Activated CD4-positive, alpha-beta memory T cell treated with anti-CD3 and anti-CD28 coated beads, Interleukin-2, amount 10 ng/mL, durations not matched to agents 7 days and 5 days (primary cell): ENCODE measurements at regions not wholly inside any gene's neighbourhood (a gene's known extent, or its start where the extent isn't known, plus 50 kb on each side); places are given as distances from the start of the nearest gene placed in this dataset.

Experiments used
- CTCF ChIA-PET: fragments of 350-600 bp; sonication (Branson Sonifier 250); formaldehyde crosslinking; loops from one replicate; lab custom pipeline; 2021; ENCODE audit warnings: antibody characterized with exemption, inconsistent platforms; lab: Charles Lee
- POLR2A ChIA-PET: fragments of 350-600 bp; sonication (Branson Sonifier 250); formaldehyde crosslinking; loops from one replicate; lab custom pipeline; 2021; ENCODE audit warnings: antibody characterized with exemption; lab: Charles Lee
- DNase-seq: peaks from one replicate; pipeline ENCODE4 v3.0.0-alpha.2; 2020
- H3K27ac Mint-ChIP-seq: one replicate; pipeline ENCODE4 v1.8.0; 2021; ENCODE audit warnings: mild to moderate bottlenecking, mixed read lengths
- H3K27me3 Mint-ChIP-seq: one replicate; pipeline ENCODE4 v1.8.0; 2021; ENCODE audit warnings: mixed read lengths
- H3K36me3 Mint-ChIP-seq: one replicate; pipeline ENCODE4 v1.8.0; 2021; ENCODE audit warnings: low read depth, mixed read lengths
- H3K4me1 Mint-ChIP-seq: one replicate; pipeline ENCODE4 v1.8.0; 2021; ENCODE audit warnings: mixed read lengths
- H3K4me3 Mint-ChIP-seq: one replicate; pipeline ENCODE4 v1.8.0; 2021; ENCODE audit warnings: mild to moderate bottlenecking, mixed read lengths
- H3K9me3 Mint-ChIP-seq: one replicate; pipeline ENCODE4 v1.8.0; 2021; ENCODE audit warnings: mixed read lengths

- H3K27me3 Mint-ChIP-seq, result no peaks in the 10 kb centered on the region
- H3K27ac Mint-ChIP-seq, result no peak overlapping the region
These were observed 547.3 kb downstream of the TAF11L14 start for GRCh38 chr5:18181575-18181974.

DNA sequence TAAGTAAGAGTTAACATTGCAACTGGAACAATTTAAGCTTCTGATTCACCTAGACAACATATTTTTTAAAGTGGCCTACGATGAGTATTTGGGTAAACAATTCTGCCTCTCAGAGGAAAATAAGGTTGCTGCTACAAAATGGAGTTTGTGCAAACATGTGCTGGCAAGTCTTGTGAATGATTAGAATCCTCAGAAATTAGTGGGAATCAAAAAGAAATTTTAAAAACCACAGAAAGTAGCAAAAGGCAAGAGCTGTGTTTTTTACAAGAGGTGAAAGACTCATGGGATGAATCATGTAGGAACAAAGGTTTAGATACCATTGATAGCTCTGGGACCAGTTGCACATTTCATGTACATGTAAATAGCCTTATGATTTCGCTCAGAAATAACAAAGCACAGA lies 561.6 kb downstream of the TAF11L14 start:
- Mint-ChIP-seq H3K4me3 (no peak overlapping the region), H3K27ac (no peak overlapping the region), H3K36me3 (no peaks in the 10 kb centered on the region), H3K4me1 (no peaks in the 10 kb centered on the region), H3K9me3 (peaks cover 16% of the 10 kb centered on the region), H3K27me3 (no peaks in the 10 kb centered on the region)
- ChIA-PET POLR2A (no interaction called here), CTCF (no interaction called here)
- no peak for DNase-seq

More at GRCh38 chr5:18181575-18181974, 547.3 kb downstream of the TAF11L14 start:
- POLR2A ChIA-PET, result no interaction called here
- Mint-ChIP-seq H3K9me3 (peaks cover 5% of the 10 kb centered on the region), H3K4me3 (no peak overlapping the region), H3K4me1 (no peaks in the 10 kb centered on the region), H3K36me3 (no peaks in the 10 kb centered on the region)
- CTCF ChIA-PET, result no interaction called here
- DNase-seq, result no peak

DNA sequence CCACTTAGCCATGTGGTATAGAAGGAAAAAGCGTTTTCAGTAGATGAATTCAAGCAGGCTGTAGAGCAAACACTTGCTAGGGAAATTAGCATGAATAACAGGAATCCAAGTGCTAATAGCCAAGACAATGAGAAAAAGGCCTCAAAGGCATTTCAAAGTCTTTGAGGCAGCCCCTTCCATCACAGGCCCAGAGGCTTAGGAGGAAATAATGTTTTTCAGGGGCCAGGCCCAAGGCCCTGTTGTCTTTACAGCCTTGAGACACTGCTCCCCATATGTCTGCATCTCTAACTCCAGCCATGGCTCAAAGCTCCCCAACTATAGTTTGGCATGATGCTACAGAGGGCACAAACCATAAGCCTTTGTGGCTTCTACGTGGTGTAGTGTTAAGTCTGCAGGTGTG lies 563.5 kb downstream of the TAF11L14 start:
- ChIA-PET POLR2A (no interaction called here), CTCF (no interaction called here)
- H3K27me3 Mint-ChIP-seq, result no peaks in the 10 kb centered on the region
- H3K4me1 Mint-ChIP-seq, result no peaks in the 10 kb centered on the region
- H3K9me3 Mint-ChIP-seq, result peaks cover 16% of the 10 kb centered on the region
- no peak overlapping the region for H3K4me3 Mint-ChIP-seq
- no peak overlapping the region for H3K27ac Mint-ChIP-seq
- no peak for DNase-seq
- no peaks in the 10 kb centered on the region for H3K36me3 Mint-ChIP-seq

GRCh38 chr5:18202164-18202563 lies 567.9 kb downstream of the TAF11L14 start:
- H3K27me3 Mint-ChIP-seq, result no peaks in the 10 kb centered on the region
- no peak for DNase-seq
- ChIA-PET POLR2A (no interaction called here), CTCF (no interaction called here)
- peaks cover 8% of the 10 kb centered on the region for H3K9me3 Mint-ChIP-seq
- no peak overlapping the region for H3K4me3 Mint-ChIP-seq
- H3K27ac Mint-ChIP-seq, result no peak overlapping the region
- H3K4me1 Mint-ChIP-seq, result no peaks in the 10 kb centered on the region
- no peaks in the 10 kb centered on the region for H3K36me3 Mint-ChIP-seq

DNA sequence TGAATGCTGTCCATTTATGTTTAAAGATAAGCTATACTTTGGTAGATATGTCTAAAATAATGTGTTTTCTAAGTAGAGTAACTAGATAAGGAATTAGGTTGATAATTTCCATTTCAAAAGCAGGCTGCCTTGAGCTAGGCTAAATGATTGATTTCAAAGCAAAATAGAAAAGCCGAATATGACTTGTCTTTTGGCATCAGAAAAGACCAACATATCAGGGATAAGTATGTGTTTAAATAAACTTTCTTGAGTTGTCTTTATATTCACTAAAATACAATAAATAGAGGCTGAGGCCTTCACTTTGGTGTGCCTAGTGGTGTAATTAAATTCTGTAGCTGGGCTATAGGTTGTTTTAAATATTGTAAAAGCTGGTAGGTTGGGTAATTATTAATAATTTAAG lies 569.0 kb downstream of the TAF11L14 start:
- Mint-ChIP-seq H3K9me3 (peaks cover 6% of the 10 kb centered on the region), H3K27me3 (no peaks in the 10 kb centered on the region), H3K4me1 (no peaks in the 10 kb centered on the region), H3K36me3 (no peaks in the 10 kb centered on the region), H3K27ac (no peak overlapping the region), H3K4me3 (no peak overlapping the region)
- ChIA-PET POLR2A (no interaction called here), CTCF (no interaction called here)
- no peak for DNase-seq

DNA sequence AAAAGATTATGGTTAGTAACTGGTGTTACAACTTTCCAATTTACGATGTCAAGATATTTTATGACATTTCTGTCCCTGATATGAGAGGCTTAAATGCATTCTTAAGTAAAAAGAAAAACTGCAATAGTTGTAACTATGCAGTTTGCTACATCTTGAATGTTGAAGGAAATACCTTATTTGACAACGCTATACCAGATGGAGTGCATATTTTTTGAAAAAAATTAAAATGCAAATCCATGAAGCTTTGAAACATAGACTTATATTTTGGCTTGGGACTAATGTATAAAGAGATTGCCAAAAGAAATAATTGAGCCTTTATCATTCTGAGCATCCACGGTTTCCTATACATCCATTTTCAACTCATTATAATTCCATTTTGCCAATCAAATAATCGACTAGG lies 579.4 kb downstream of the TAF11L14 start:
- H3K27ac Mint-ChIP-seq, result no peak overlapping the region
- no peak overlapping the region for H3K4me3 Mint-ChIP-seq
- no peak for DNase-seq
- no peaks in the 10 kb centered on the region for H3K27me3 Mint-ChIP-seq
- POLR2A ChIA-PET, result no interaction called here
- CTCF ChIA-PET, result no interaction called here
- peaks cover 13% of the 10 kb centered on the region for H3K9me3 Mint-ChIP-seq
- H3K36me3 Mint-ChIP-seq, result no peaks in the 10 kb centered on the region
- no peaks in the 10 kb centered on the region for H3K4me1 Mint-ChIP-seq

DNA sequence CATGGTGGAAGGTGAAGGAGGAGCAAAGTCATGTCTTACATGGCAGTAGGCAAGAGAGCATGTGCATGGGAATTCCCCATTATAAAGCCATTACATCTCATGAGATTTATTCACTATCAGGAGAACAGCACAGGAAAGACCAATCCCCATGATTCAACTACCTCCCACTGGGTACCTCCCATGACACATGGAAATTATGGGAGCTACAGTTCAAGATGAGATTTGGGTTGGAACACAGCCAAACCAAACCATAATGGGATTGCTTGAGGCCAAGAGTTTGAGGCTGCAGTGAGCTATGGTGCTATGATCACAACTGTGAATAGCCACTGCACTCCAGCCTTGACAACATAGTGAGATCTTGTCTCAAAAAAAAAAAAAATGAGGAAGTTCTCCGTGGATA lies 581.8 kb downstream of the TAF11L14 start:
- Mint-ChIP-seq H3K9me3 (peaks cover 13% of the 10 kb centered on the region), H3K27me3 (no peaks in the 10 kb centered on the region), H3K4me3 (no peak overlapping the region), H3K36me3 (no peaks in the 10 kb centered on the region), H3K27ac (no peak overlapping the region), H3K4me1 (no peaks in the 10 kb centered on the region)
- CTCF ChIA-PET, result no interaction called here
- POLR2A ChIA-PET, result no interaction called here
- DNase-seq, result no peak

GRCh38 chr5:18216729-18217128 lies 582.5 kb downstream of the TAF11L14 start:
- Mint-ChIP-seq H3K4me1 (no peaks in the 10 kb centered on the region), H3K9me3 (peaks cover 13% of the 10 kb centered on the region), H3K4me3 (no peak overlapping the region), H3K36me3 (no peaks in the 10 kb centered on the region), H3K27me3 (no peaks in the 10 kb centered on the region), H3K27ac (no peak overlapping the region)
- CTCF ChIA-PET, result no interaction called here
- POLR2A ChIA-PET, result no interaction called here
- no peak for DNase-seq

- H3K4me1 Mint-ChIP-seq, result no peaks in the 10 kb centered on the region
- no peaks in the 10 kb centered on the region for H3K27me3 Mint-ChIP-seq
- peaks cover 13% of the 10 kb centered on the region for H3K9me3 Mint-ChIP-seq
- no peak overlapping the region for H3K27ac Mint-ChIP-seq
- no peak for DNase-seq
- no peaks in the 10 kb centered on the region for H3K36me3 Mint-ChIP-seq
- ChIA-PET CTCF (interaction anchor here (0.6 kb wide), 1 partner anchor 646 kb away, joined by 3 read pairs; no protein-coding TSS in a partner anchor), POLR2A (no interaction called here)
- no peak overlapping the region for H3K4me3 Mint-ChIP-seq
These were observed 585.0 kb downstream of the TAF11L14 start for GRCh38 chr5:18219241-18219640.

GRCh38 chr5:18220631-18221030 lies 586.4 kb downstream of the TAF11L14 start:
- Mint-ChIP-seq H3K4me3 (no peak overlapping the region), H3K27ac (no peak overlapping the region), H3K4me1 (no peaks in the 10 kb centered on the region), H3K9me3 (peaks cover 9% of the 10 kb centered on the region), H3K36me3 (no peaks in the 10 kb centered on the region), H3K27me3 (no peaks in the 10 kb centered on the region)
- ChIA-PET CTCF (no interaction called here), POLR2A (no interaction called here)
- DNase-seq, result no peak

DNA sequence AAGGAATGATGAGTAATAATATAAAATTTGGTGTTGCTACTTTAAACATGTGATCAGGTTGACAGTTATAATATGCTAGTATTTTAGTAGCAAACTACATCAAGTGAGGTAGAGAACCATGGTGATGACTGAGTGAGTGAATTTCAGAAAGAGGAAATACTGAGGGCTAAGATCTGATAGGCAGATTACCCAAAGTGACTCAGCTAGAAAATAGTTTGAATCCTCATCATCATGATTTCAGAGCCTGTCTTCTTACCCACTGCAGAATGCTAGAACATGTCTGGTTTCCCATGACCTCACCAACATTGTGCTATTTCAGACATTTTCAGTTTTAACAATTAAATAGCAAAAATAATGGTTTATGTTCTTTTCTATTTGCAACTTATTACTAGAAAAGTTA lies 602.1 kb downstream of the TAF11L14 start:
- Mint-ChIP-seq H3K4me3 (no peak overlapping the region), H3K9me3 (no peaks in the 10 kb centered on the region), H3K27me3 (no peaks in the 10 kb centered on the region), H3K36me3 (no peaks in the 10 kb centered on the region), H3K4me1 (no peaks in the 10 kb centered on the region), H3K27ac (no peak overlapping the region)
- CTCF ChIA-PET, result no interaction called here
- POLR2A ChIA-PET, result no interaction called here
- DNase-seq, result no peak

DNA sequence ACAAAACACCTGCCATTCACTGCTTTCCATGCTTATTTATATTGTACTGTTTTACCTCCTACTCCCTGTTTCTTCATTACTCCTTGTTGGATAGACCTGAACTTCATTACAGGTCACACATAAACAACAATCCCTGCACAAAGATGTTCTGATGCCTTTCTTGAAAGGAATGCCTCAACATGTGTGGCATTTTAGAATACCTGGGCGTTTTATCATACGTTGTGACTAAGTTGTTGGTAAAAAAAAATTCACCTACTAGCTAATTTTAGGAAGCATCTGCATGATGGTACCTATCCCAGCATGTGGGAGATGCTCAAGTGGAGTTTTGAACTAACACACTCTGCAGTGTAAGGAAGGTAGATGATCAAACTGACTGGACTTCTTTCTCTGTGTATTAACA lies 604.1 kb downstream of the TAF11L14 start:
- no peaks in the 10 kb centered on the region for H3K4me1 Mint-ChIP-seq
- CTCF ChIA-PET, result no interaction called here
- no peak overlapping the region for H3K4me3 Mint-ChIP-seq
- no peak for DNase-seq
- POLR2A ChIA-PET, result no interaction called here
- H3K27me3 Mint-ChIP-seq, result no peaks in the 10 kb centered on the region
- H3K27ac Mint-ChIP-seq, result no peak overlapping the region
- H3K9me3 Mint-ChIP-seq, result no peaks in the 10 kb centered on the region
- no peaks in the 10 kb centered on the region for H3K36me3 Mint-ChIP-seq

- DNase-seq, result no peak
- ChIA-PET CTCF (no interaction called here), POLR2A (no interaction called here)
- H3K27ac Mint-ChIP-seq, result no peak overlapping the region
- H3K4me1 Mint-ChIP-seq, result no peaks in the 10 kb centered on the region
- H3K36me3 Mint-ChIP-seq, result no peaks in the 10 kb centered on the region
- H3K4me3 Mint-ChIP-seq, result no peak overlapping the region
- H3K9me3 Mint-ChIP-seq, result no peaks in the 10 kb centered on the region
- no peaks in the 10 kb centered on the region for H3K27me3 Mint-ChIP-seq
These were observed 606.7 kb downstream of the TAF11L14 start for GRCh38 chr5:18240971-18241370.

DNA sequence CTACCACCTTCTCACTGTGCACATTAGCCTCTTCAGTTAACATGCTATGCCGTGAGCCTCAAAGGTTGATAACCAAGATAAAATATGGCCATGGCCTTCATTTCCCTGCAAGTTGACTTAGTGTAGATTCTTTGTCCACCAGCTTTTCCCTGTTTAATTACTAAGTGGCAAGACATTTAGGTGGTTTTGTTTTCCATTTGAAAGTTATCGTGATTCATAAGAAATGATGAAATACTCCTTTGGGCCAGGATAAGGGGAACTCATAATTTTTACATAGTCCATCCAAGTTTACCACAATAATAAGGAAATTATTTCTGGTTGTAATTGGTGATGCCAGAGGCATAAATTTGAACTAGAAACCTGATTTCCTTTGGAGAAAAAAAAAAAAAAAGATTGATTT lies 609.6 kb downstream of the TAF11L14 start:
- Mint-ChIP-seq H3K4me1 (no peaks in the 10 kb centered on the region), H3K36me3 (no peaks in the 10 kb centered on the region), H3K27ac (no peak overlapping the region), H3K27me3 (no peaks in the 10 kb centered on the region), H3K9me3 (peaks cover 12% of the 10 kb centered on the region), H3K4me3 (no peak overlapping the region)
- no peak for DNase-seq
- CTCF ChIA-PET, result no interaction called here
- POLR2A ChIA-PET, result no interaction called here

DNA sequence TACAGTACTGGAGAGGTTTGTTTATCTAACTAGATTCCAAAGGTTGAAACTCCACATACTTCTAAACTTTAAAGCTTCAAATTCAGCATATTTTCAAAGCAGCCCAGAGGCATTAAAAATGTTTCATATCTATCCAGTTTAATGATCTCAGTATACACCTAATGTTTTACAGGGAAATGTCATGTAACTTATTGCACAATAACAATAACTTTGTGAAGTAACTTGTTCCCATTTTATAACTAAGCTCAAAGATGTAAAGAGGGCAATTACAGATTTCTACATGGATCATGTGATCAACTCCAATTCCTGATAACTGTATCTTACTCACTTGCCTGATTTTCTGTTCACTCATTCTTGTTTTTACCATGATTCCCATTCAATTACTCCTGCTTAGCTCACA lies 610.0 kb downstream of the TAF11L14 start:
- DNase-seq, result no peak
- no peak overlapping the region for H3K27ac Mint-ChIP-seq
- CTCF ChIA-PET, result no interaction called here
- H3K4me3 Mint-ChIP-seq, result no peak overlapping the region
- no peaks in the 10 kb centered on the region for H3K27me3 Mint-ChIP-seq
- peaks cover 12% of the 10 kb centered on the region for H3K9me3 Mint-ChIP-seq
- no peaks in the 10 kb centered on the region for H3K36me3 Mint-ChIP-seq
- POLR2A ChIA-PET, result no interaction called here
- no peaks in the 10 kb centered on the region for H3K4me1 Mint-ChIP-seq
